ENCODE measurements at regions not wholly inside any gene's neighbourhood (a gene's known extent, or its start where the extent isn't known, plus 50 kb on each side); places are given as distances from the start of the nearest gene placed in this dataset.

DNA sequence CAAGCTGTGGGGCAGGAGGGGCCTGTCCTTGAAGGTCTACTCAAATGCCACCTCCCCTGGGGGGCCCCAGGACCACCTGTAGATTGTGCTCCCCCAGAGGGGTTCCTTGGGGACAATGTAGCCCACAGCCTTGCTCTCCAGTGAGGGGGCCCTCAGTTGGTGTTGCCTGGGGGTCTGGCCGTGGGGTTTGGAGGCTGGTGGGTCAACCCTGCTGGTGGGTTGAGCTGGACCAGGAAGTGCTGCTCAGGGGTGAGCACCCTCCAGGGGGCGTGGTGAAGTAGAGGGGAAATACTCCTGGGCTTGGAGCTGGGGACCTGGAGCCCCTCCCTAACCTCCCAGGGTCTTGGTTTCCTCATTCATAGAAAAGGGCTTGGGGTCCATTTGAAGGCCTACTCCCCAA is 143.6 kb upstream of the WNT4 start:
- DNase-seq (ENCODE audit: low read depth): no peak

DNA sequence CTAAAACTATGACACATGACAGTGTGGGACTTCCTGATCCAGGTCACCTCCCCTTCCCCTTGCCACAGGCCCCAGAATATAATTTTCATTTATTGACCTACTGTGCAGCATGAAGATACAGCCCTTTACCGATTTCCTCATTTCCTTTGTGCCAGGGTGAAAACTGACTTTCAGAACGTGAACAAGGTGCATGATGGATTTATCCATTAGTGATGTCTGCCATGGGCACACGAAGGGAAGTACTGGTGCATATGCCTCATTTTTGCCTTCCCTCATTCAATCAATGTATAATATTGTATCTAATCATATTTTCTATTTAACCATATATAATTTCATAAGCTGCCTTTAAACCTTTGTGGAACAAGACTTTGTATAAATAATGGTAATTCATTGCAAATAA is 144.4 kb upstream of the WNT4 start:
- DNase-seq (ENCODE audit: low read depth): no peak

GRCh38 chr1:22287946-22288520 is 145.1 kb upstream of the WNT4 start:
- DNase-seq (ENCODE audit: low read depth): no peak

- DNase-seq (ENCODE audit: low read depth): no peak
Observed at GRCh38 chr1:22288593-22289241, 145.8 kb upstream of the WNT4 start.

GRCh38 chr1:22289307-22289995 is 146.6 kb upstream of the WNT4 start:
- no peak for DNase-seq (ENCODE audit: low read depth)

- no peak for DNase-seq (ENCODE audit: low read depth)
Observed at GRCh38 chr1:22290157-22290556, 147.3 kb upstream of the WNT4 start.

- DNase-seq (ENCODE audit: low read depth): no peak
Observed at GRCh38 chr1:22290611-22291010, 147.7 kb upstream of the WNT4 start.

DNA sequence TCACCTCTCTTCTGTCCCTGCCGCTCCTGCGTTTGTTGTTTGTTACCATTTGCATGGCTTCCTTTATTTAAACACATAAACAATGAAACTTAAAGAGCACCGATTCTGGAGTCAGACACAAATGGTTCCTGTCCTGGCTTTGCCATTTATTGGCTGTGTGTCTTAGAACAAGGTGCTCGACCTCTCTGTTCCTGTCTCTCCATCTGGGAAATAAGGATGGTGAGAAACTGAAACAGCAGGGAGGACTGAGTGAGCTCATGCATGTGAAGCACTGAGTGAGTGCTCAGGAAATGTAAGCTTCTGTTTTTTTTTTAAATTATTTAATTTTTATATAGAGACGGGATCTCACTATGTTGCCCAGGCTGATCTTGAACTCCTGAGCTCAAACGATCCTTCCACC is 148.2 kb upstream of the WNT4 start:
- DNase-seq (ENCODE audit: low read depth): no peak

- DNase-seq (ENCODE audit: low read depth): no peak
Observed at GRCh38 chr1:22291494-22291893, 148.6 kb upstream of the WNT4 start.

- DNase-seq (ENCODE audit: low read depth): no peak
Observed at GRCh38 chr1:22292011-22292788, 149.3 kb upstream of the WNT4 start.

DNA sequence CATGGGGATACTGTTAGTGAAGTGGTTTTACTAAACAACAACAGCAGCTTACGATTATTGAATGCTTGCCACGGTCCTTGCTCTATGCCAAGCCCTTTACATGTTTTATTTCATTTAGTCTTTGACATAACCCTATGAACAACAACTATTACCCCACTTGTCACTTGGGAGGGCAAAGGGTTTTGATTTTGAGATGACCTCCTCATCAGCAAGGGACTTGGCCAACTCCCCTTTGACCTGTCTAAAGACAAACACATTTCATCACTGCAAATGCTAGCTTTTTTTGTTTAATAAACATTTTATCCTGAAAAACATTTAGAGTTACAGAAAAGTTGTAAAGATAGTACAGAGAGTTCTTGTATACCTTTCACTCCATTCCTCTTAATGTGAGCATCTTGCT is 152.5 kb upstream of the WNT4 start:
- DNase-seq (ENCODE audit: low read depth): no peak

DNA sequence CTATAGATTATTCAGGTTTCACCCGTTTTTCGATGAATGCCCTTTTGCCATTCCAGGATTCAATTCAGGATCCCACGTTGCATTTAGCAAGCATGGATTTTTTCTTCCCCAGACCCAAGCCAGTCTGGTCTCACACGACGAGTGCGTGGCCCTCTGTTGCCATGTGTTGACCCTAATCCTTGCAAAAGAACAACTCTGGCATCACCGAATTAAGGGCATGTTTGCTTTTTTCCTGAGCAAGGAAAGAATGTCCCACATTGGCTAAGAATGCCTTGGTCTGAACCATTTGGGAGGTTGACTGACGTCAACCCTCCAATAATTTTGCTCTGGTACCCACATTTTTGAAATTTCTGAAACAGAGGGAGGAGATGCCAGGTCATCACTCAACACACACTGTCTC is 153.0 kb upstream of the WNT4 start:
- no peak for DNase-seq (ENCODE audit: low read depth)

GRCh38 chr1:22296701-22297591 is 154.0 kb upstream of the WNT4 start:
- DNase-seq (ENCODE audit: low read depth): no peak

- DNase-seq (ENCODE audit: low read depth): no peak
Observed at GRCh38 chr1:22297999-22298398, 153.7 kb upstream of the ZBTB40 start.

DNA sequence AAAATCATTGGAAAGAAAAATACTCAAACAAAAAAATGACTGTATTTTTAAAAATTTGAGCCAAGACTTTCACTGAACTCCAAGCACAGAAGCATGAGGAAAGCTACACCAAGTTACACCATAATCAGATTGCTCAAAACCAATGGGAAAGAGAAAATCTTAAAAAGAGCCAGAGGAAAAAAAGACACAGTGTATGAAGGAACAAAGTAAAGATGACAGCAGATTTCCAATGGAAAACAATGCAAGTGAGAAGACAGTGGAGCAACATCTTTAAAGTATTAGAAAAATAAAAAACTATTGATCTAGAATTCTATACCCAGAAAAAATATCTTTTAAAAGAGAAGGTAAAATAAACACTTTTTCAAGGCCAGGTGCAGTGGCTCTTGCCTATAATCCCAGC is 147.8 kb upstream of the ZBTB40 start:
- DNase-seq (ENCODE audit: low read depth): no peak

DNA sequence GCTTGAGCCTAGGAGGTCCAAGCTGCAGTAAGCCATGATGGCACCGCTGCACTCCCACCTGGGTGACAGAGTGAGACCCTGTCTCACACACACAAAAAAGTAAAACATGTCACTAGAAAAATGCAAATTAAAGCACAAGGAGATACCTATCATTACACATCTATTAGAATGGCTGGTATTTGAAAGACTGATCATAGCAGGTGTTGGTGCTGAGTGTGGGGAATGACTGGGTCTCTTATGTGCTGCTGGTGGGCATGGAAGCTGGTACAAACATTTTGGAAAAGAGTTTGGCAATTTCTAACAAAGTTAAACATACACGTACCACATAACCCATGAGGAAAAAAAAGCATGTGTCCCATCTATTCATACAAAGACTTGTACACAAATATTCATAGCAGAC is 142.1 kb upstream of the ZBTB40 start:
- no peak for DNase-seq (ENCODE audit: low read depth)

- no peak for DNase-seq (ENCODE audit: low read depth)
Observed at GRCh38 chr1:22311461-22311860, 140.2 kb upstream of the ZBTB40 start.

DNA sequence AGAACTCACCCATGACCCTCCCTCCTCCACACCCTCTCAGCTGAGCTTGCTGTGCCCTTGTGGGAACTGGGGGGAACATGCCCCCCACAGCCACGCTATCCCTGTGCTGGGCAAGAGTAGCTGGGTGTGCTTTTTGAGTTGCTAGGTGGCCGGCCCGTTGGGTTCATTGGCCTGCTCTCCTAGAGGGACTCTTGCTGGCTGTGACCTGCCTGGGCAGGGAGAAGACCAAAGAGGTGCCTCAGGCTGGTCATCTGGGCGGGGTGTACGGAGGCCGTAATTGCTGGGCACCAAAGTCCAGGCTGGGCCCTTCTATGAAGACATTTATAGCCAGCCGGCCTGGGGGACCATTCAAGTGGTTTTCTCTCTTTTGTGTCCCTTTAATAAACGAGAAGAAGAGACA is 138.3 kb upstream of the ZBTB40 start:
- no peak for DNase-seq (ENCODE audit: low read depth)

GRCh38 chr1:22314706-22315105 is 136.9 kb upstream of the ZBTB40 start:
- DNase-seq (ENCODE audit: low read depth): no peak

- DNase-seq (ENCODE audit: low read depth): no peak
Observed at GRCh38 chr1:22315315-22316078, 136.2 kb upstream of the ZBTB40 start.
